ENCODE measurements at regions not wholly inside any gene's neighbourhood (a gene's known extent, or its start where the extent isn't known, plus 50 kb on each side); places are given as distances from the start of the nearest gene placed in this dataset.

DNA sequence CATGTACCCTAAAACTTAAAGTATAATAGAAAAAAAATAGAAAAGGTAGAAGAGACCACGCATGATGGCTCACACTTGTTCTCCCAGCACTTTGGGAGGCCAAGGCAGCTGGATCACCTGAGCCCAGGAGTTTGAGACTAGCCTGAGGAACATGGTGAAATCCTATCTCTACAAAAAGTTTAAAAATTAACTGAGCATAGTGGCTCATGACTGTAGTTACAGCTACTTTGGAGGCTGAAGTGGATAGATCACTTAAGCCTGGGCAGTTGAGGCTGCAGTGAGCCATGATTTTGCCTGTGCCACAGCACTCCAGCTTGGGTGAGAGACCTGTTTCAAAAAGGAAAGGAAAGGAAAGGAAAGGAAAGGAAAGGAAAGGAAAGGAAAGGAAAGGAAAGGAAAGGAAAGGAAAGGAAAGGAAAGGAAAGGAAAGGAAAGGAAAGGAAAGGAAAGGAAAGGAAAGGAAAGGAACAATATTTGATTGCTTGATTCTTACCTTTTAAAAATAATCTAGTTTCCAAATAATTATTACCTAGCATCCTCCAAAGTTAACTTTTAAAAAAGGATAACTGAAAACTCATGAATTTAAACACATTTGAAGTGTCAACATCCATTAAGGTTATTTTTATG is 99.9 kb upstream of the PAX6 start:
- TF ChIP-seq, protein P1, sequence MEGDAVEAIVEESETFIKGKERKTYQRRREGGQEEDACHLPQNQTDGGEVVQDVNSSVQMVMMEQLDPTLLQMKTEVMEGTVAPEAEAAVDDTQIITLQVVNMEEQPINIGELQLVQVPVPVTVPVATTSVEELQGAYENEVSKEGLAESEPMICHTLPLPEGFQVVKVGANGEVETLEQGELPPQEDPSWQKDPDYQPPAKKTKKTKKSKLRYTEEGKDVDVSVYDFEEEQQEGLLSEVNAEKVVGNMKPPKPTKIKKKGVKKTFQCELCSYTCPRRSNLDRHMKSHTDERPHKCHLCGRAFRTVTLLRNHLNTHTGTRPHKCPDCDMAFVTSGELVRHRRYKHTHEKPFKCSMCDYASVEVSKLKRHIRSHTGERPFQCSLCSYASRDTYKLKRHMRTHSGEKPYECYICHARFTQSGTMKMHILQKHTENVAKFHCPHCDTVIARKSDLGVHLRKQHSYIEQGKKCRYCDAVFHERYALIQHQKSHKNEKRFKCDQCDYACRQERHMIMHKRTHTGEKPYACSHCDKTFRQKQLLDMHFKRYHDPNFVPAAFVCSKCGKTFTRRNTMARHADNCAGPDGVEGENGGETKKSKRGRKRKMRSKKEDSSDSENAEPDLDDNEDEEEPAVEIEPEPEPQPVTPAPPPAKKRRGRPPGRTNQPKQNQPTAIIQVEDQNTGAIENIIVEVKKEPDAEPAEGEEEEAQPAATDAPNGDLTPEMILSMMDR (conservative IDR thresholded peaks at IDR 0.05 in 1 of 2, IDR thresholded peaks at IDR 0.05 in 1 of 2; ENCODE audit: low read depth in 1 of 2, low read length in 2 of 2) = no peak
- no peak for TF ChIP-seq EZH2 (IDR thresholded peaks at IDR 0.05; ENCODE audit: low read length, missing control alignments)
